ENCODE measurements at regions not wholly inside any gene's neighbourhood (a gene's known extent, or its start where the extent isn't known, plus 50 kb on each side); places are given as distances from the start of the nearest gene placed in this dataset.

DNA sequence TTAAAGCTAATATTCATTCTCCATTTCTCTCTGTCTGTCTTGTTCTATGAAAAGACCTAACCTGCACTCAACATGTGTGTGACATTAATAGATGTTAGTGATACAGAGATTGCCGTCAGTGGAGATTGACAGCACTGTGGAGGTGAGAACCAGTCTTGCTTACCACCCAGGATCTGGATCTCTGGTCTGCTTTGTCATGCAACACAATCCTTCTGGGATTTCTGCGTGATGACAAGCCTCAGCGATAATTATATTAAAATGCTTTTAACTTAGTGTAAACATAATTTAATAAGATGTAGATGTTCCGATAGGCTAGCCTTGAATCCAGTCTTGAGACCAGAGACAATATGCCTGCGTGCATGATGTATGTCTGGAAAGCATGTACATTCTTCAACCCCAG, 262.0 kb upstream of the ZNF717 start:
- in situ Hi-C loops (cut with MboI; ENCODE audit: low pct_unique_long_range_greater_than_20kb, low sequenced_read_pairs): no loop called here
- DNase-seq: no peak

DNA sequence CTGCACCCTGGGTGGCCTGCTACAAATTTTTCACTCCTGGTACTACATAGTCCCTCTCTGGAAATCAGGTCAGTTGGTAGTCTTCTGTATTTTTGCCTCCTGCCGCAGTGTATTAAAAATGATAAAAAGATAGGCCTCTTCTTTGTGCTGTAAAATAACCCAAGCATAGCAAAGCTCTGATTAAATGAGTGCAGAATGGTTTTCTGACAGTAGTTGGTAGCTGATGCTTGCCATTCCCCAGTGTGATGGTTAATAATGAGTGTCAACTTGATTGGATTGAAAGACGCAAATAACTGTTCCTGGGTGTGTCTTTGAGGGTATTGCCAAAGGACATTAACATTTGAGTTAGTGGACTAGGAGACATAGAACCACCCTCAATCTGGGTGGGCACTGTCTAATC, 264.4 kb upstream of the ZNF717 start:
- DNase-seq: no peak
- in situ Hi-C loops (cut with MboI; ENCODE audit: low pct_unique_long_range_greater_than_20kb, low sequenced_read_pairs): no loop called here

DNA sequence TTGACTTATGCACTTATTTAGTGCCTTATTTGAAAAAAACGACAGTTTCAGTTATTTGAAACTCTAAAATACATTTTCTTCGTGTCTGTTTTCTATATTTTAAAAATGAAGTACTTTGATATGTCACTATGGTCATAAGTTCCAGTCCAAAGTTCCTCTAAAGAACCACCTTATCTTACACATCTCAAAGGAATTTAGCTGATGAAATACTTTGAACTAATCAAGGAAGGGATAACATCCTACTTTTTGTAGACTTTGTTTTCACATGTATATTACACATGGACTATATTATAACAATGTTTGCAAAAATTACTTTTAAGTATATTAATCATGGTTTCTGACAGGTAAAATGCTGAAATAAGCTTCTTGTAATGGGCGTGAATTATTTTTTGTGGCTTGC, 265.8 kb upstream of the ZNF717 start:
- no peak for DNase-seq
- in situ Hi-C loops (cut with MboI; ENCODE audit: low pct_unique_long_range_greater_than_20kb, low sequenced_read_pairs): no loop called here

DNA sequence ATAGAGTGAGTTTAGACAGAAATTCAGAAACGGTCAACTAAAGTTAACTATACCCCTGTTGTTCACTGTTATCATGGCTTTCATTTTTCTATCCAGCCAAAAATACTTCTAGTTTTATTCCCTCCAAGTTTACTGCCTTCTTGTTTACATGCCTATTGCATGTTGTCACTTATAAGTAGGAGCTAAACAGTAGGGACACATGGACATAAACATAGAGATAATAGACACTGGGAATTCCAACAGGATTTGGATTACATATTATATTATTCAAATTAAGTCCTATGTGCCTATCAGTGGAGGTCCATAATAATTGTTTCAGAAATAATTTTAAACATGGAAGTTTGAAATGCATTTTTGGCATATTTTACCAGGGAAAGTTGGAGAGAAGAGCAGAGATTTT, 269.1 kb upstream of the ZNF717 start:
- no peak for DNase-seq
- in situ Hi-C loops (cut with MboI; ENCODE audit: low pct_unique_long_range_greater_than_20kb, low sequenced_read_pairs): no loop called here

DNA sequence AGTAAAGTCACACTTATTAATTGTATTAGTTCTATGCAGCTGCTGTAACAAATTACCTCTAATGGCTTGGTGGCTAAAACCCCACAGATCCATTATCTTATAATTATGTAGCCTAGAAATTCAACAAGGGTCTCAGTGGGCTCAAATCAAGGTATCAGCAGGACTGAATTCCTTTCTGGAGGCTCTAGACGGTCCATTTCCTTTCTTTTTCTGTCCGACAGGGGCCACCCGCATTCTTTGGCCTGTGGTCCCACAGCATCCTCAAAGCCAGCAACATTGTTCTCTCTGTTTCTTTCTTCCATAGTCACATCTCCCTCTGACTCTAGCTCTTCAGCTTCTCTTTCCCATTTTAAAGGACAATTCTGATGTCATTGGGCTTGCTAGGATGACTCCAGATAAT, 276.3 kb upstream of the ZNF717 start:
- DNase-seq: no peak
- in situ Hi-C loops (cut with MboI; ENCODE audit: low pct_unique_long_range_greater_than_20kb, low sequenced_read_pairs): no loop called here

DNA sequence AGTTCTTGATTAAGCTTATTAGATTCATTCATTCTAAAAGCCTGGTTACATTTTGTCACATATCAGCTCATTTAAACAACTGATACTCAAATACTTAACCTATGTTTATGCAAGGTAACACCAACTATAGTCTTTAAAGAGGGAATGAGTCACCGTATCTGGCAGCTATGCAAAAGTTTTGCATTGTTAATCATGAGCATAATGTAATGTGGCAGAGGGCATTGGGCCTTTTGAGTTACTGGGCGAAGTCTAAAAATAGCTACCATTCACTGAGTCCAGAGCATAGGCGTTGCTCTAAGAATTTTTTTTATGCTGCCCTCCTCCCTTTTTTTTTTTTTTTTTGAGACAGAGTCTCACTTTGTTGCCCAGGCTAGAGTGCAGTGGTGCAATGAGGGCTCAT, 277.7 kb upstream of the ZNF717 start:
- in situ Hi-C loops (cut with MboI; ENCODE audit: low pct_unique_long_range_greater_than_20kb, low sequenced_read_pairs): no loop called here
- no peak for DNase-seq

DNA sequence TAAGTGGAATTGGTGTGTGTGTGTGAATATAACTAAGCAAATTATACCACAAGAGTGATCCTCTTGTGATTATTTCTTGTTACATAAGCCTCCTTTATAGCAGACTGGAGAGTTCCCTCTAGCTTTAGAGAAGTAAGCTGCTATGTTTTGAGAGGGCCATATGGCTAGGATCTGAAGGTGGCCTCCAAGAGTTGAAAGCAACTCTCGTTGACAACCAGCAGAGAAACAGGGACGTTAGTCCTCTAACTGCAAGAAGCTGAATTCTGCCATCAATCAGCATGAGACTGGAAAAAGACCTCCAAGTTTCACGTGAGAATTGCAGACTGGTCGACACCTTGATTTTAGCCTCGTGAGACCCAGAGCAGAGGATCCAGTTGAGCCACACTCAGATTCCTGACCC, 278.5 kb upstream of the ZNF717 start:
- DNase-seq: no peak

DNA sequence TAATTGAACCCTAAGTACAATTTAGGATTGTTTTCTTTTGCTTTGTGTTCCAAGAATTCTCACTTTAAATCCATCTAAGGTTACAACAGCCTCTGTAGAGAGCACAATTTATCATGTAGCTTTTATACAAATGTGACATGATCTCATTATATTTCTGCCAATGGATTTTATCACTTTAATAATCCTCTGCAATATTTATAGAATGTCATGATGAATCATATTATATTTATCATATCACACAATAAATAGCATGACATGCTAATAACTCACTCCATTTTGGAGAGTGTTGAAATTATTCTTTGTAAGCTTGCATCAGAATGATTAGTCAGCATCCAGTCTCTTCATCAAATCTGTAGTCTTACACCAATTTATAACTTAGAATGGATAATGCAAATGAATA, 280.6 kb upstream of the ZNF717 start:
- no peak for DNase-seq
- in situ Hi-C loops (cut with MboI; ENCODE audit: low pct_unique_long_range_greater_than_20kb, low sequenced_read_pairs): no loop called here

More for the DNA sequence above, 278.5 kb upstream of the ZNF717 start:
- in situ Hi-C loops (cut with MboI; ENCODE audit: low pct_unique_long_range_greater_than_20kb, low sequenced_read_pairs): no loop called here

DNA sequence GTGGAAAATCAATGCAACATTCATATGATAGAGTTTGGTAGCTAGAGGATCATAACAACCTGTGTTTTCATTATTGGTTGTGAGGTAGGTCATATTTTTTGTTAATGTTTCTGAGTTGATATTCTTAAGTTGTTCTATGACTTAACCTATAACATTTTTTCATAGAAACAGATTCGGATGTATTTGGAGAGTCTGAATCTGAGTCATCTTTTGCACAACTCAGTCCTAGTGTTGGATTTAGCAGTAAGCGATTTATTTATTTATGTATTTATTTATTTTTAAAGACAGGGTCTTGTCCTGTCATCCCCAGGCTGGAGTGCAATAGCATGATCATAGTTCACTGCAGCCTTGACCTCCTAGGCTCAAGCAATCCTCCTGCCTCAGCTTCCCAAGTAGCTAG, 292.8 kb upstream of the ZNF717 start:
- DNase-seq: no peak
- in situ Hi-C loops (cut with MboI; ENCODE audit: low pct_unique_long_range_greater_than_20kb, low sequenced_read_pairs): no loop called here

DNA sequence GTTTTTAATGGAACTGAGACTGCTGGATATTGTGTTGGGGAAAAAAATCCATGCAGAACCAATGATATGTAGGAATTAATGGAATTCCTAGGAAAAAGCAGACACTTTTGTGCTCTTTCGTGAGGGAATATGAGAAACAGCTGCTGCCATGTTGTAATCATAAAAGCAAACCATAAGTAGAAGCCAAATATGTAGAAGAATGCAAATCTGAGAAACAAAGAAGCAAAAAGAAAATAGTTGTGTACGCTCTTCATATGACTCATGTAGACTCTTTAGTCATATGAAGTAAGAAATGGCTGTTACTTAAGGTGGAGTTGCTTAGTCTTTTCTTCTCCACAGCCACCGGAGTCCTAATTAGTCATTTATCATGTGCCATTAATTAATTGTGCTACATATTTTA, 298.6 kb upstream of the ZNF717 start:
- in situ Hi-C loops (cut with MboI; ENCODE audit: low pct_unique_long_range_greater_than_20kb, low sequenced_read_pairs): no loop called here
- DNase-seq: no peak

DNA sequence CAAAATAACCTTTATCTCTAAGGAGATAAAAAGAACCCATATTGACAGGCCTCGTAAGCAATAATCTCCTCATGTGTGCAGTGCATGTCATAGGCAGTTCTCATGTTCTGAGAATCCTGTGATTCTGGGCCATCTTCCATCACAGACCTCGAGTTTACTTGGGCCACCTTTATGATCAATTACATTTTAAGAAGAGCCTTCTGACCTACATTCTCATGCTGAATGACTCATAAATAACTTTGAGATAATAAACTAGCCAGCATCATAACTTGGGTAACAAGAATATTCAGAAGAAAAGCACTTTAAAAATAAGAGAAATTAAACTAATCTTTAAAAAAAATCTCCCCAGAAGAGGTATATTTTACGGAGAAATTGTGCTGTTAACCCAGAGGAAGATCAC, 310.7 kb upstream of the ZNF717 start:
- DNase-seq: no peak
- in situ Hi-C loops (cut with MboI; ENCODE audit: low pct_unique_long_range_greater_than_20kb, low sequenced_read_pairs): no loop called here

DNA sequence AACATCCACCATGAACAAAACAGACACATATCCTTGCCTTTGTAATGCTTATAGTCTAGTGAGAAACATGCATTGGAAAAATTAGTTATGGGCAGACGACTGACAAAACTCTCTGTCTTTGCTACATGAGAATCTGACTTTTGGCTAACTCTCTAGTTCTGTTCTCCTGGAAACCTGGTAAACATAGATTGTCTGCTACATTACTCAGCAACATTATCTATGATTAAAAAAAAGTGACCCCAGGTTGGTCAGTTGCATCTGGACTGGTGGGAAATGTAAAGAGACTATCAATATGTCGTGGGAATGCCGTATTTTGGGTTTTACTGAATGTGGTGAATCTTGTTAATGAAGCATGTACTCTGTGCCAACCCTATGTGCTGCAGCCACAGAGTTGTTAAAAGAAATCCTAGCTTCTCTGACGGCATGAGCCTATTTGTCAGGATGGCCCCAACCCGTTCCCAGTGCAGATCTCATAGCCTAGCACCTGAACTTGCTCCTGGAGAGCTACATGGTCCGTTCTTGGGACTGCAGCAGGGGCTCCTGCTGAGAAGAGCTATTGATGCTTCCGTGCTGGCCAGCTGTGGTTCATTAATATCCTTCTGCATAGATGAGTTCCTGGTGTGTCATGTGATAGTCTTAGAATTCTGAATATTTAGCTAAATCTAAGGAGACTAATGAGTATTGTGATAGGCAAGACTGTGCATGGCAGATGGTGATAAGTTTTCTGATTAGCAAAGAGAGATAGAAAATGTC, 311.7 kb upstream of the ZNF717 start:
- no peak for DNase-seq
- in situ Hi-C loops (cut with MboI; ENCODE audit: low pct_unique_long_range_greater_than_20kb, low sequenced_read_pairs): no loop called here

DNA sequence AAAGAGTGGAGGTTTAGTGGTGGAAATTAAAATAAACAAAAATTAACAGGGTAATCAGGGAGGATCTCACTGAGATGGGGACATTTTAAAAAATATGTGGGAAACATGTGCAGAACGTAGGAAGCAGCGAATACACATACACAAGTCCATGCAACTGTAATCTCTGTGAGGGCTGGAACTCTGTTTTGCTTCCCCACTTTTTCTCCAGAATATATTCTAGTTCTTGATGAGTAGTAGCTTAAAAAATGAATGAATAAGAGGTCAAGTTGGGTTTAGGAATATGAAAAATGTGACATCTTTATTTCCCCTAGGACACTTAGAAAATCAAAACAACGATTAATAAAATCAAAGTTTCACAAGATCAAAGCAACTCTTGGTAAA, 312.2 kb upstream of the ZNF717 start:
- DNase-seq: no peak
- in situ Hi-C loops (cut with MboI; ENCODE audit: low pct_unique_long_range_greater_than_20kb, low sequenced_read_pairs): no loop called here

DNA sequence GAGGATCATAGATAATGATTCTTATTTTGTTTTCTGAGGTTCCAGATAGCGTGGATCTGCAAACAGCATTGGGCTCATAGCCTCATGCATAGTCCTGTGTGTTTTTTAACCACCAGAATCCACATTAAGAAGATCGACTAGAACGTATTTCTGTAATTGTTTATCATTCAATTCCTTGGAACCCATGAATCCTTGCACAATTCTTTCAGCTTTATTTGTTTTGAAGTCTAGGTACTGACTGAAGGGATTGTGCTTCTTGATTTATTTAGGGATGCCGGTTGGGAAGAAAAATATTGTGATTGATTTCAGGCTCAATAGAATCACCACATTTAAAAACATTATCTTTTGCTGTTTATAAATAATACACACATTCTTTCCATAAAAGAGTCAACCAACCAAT, 314.6 kb upstream of the ZNF717 start:
- in situ Hi-C loops (cut with MboI; ENCODE audit: low pct_unique_long_range_greater_than_20kb, low sequenced_read_pairs): no loop called here

DNA sequence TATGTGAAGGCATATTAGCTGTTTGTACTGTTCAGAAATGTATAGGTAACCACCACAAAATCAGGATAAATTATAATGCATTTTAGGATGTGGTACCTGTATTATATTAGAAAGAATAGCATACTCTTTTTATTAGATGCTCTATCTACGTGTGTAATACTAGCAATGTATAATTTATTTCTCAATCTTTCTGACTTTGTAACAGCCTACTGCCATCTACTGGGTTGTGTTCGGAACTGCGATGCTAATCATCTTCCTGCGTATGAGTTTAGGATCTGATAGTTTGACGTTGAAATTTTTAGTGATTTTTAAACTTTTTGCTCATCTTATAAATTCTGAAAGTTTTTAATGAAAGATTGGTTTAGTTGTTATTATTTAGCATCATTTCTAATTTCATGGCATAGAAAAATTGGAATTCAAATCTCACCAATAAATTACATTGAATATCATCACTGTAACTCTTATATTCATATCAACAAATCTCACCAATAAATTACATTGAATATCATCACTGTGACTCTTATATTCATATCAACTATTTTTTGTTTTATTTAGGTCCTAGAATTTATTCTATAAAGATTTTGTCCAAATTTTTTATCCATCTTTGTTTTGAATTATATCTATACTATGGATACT, 322.7 kb upstream of the ZNF717 start:
- DNase-seq: peak; percentile 21
- in situ Hi-C loops (cut with MboI; ENCODE audit: low pct_unique_long_range_greater_than_20kb, low sequenced_read_pairs): no loop called here

More for the DNA sequence above, 314.6 kb upstream of the ZNF717 start:
- DNase-seq: no peak

DNA sequence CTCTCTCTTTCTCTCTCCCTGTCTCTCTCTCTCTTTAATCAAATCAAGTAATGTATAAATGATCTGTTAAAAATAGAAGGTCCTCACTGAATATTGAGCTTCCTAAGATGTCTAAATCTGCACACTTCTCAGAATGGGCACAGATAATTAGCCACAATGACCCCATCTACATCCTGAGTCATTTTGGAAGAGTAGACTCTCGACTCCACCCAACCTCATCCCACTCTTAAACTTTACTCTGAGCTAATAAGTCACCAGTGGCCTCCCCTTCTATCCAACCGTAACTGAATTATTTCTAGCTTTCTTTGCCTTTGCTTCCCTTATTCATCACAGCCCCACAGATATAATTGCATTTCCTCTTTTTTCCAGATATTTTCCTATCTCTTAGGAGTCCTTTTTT, 326.5 kb upstream of the ZNF717 start:
- in situ Hi-C loops (cut with MboI; ENCODE audit: low pct_unique_long_range_greater_than_20kb, low sequenced_read_pairs): no loop called here

DNA sequence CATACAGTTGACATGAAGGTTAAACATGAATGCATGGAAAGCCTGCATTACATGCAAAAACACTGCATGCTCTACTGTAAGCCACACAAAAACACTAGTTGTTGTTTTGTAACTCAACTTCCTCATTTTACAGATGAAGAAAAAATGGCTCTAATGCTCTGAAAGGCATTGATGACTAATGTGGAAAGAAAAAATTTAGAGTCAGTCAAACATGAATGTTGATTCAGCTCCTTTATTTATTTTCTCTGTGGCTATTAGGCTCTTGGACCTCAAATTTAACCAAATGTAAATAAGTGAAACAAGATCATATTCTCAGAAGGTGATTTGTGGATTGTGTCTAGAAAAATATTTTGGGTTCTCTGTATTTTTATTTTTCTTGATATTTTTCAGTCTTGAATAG, 336.7 kb upstream of the ZNF717 start:
- DNase-seq: no peak

More for the DNA sequence above, 326.5 kb upstream of the ZNF717 start:
- DNase-seq: no peak

DNA sequence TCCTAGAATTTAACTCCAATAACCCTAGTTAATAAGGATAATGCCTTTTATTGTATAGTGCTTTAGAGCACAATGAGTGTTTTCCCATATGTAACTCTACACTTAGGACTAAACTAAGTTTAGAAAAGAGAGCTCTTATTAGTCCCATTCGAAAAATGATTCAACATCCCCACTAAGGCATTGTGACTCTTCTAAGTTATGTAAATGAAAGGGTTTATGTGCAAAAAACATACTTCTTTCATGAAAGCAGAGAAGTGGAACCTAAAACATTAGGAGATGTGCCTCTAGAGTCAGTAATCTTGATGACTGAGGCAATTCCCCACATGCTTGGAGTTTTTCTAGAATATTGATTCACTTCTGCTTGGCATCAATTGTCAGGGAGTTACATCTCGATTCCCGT, 344.1 kb upstream of the ZNF717 start:
- in situ Hi-C loops (cut with MboI; ENCODE audit: low pct_unique_long_range_greater_than_20kb, low sequenced_read_pairs): no loop called here

More for the DNA sequence above, 336.7 kb upstream of the ZNF717 start:
- in situ Hi-C loops (cut with MboI; ENCODE audit: low pct_unique_long_range_greater_than_20kb, low sequenced_read_pairs): no loop called here

DNA sequence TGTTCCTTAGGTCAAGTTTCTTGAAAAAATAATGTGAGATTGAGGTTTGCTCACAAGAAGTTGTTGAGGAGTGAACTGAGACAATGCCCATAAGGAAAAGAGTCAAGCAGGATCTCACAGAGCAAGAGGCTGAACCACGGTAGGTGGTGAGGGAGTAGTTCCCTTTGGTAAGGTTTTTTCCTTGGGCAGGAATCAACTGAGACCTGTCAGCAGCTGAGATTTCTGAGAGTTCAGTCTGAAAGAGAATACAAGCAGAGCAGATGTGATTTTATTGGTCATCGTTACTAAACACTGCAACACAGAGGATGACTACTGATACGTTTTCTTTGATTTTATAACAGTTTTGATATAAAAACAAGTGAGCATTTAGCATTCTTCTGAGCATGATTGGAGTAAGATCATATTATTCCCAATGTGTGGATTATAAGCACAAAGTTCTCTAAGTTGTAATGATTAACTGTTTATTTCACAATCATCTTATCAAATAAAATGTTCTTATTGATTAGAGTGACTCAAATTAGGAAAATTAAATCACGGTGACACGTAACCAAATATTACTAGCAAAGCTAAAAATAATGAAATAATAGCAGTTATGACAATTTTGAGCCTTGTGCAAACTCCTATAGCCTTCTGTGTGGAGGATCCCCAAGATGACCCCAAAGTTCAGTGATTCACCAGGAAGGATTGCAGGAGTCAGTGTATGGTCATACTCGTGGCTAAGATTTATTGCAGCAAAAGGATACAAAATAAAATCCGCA, 346.2 kb upstream of the ZNF717 start:
- in situ Hi-C loops (cut with MboI; ENCODE audit: low pct_unique_long_range_greater_than_20kb, low sequenced_read_pairs): no loop called here
- DNase-seq: no peak

More for the DNA sequence above, 344.1 kb upstream of the ZNF717 start:
- DNase-seq: no peak

DNA sequence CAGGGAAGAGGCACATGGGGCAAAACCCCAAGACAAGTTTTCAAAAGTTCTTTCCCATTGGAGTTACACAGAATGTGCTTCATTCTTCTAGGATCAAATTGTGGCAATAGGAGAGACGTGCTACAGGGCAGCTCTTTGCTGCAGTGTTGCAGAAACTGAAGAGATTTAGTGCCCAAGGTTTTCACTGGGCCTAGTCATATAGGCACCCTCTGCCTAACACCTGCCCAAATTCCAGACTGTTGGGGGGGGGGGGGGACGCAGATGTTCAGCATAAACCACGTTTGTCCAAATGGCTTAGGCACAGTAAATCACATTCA, 346.8 kb upstream of the ZNF717 start:
- no peak for DNase-seq
- in situ Hi-C loops (cut with MboI; ENCODE audit: low pct_unique_long_range_greater_than_20kb, low sequenced_read_pairs): no loop called here
